Parathyroid adenoma (tissue), 2 donors: ENCODE measurements at regions not wholly inside any gene's neighbourhood (a gene's known extent, or its start where the extent isn't known, plus 50 kb on each side); places are given as distances from the start of the nearest gene placed in this dataset.

Experiments used
- H2AFZ ChIP-seq: fragments of 300-600 bp; sonication (generic); one replicate; pipeline ENCODE4 v1.7.0; 2017; ENCODE audit warnings: antibody characterized with exemption, mild to moderate bottlenecking
- H3K27ac ChIP-seq: fragments of 300-600 bp; sonication (generic); one replicate; pipeline ENCODE4 v1.7.0; 2017
- H3K27me3 ChIP-seq: fragments of 300-600 bp; sonication (generic); one replicate; pipeline ENCODE4 v1.7.0; 2017; ENCODE audit warnings: low read length; ENCODE audit not compliant: control insufficient read depth, insufficient read depth
- H3K36me3 ChIP-seq: fragments of 300-600 bp; sonication (generic); one replicate; pipeline ENCODE4 v1.7.0; 2017; ENCODE audit warnings: low read length; ENCODE audit not compliant: control insufficient read depth, insufficient read depth
- H3K4me1 ChIP-seq: fragments of 300-600 bp; sonication (generic); one replicate; pipeline ENCODE4 v1.7.0; 2017; ENCODE audit warnings: control low read depth
- H3K4me2 ChIP-seq: fragments of 300-600 bp; sonication (generic); one replicate; pipeline ENCODE4 v1.7.0; 2017; ENCODE audit warnings: low read length
- H3K4me3 ChIP-seq: fragments of 300-600 bp; sonication (generic); one replicate; pipeline ENCODE4 v1.7.0; 2017; ENCODE audit warnings: low read depth, low read length
- H3K79me2 ChIP-seq: fragments of 300-600 bp; sonication (generic); one replicate; pipeline ENCODE4 v1.7.0; 2017; ENCODE audit warnings: control low read depth
- H3K9ac ChIP-seq: fragments of 300-600 bp; sonication (generic); one replicate; pipeline ENCODE4 v1.7.0; 2017; ENCODE audit warnings: mild to moderate bottlenecking
- H3K9me3 ChIP-seq: fragments of 300-600 bp; sonication (generic); one replicate; pipeline ENCODE4 v1.7.0; 2017; ENCODE audit warnings: low read length; ENCODE audit not compliant: control insufficient read depth
- CTCF ChIP-seq: fragments of 300-600 bp; sonication (generic); IDR thresholded peaks from one replicate; pipeline ENCODE4 v1.7.0; 2017; ENCODE audit warnings: antibody characterized with exemption, mild to moderate bottlenecking
- donor health status: primary hyperparathyroidism.

- H3K36me3 ChIP-seq: no peaks in the 10 kb centered on the region
- no peak overlapping the region for H3K4me3 ChIP-seq
- H3K4me2 ChIP-seq: no peak overlapping the region
- H3K27me3 ChIP-seq: no peaks in the 10 kb centered on the region
- no peak overlapping the region for H2AFZ ChIP-seq
- no peaks in the 10 kb centered on the region for H3K9me3 ChIP-seq
- H3K4me1 ChIP-seq: no peaks in the 10 kb centered on the region
- H3K9ac ChIP-seq: no peak overlapping the region
- no peak overlapping the region for H3K27ac ChIP-seq
- H3K79me2 ChIP-seq: no peaks in the 10 kb centered on the region
- TF ChIP-seq CTCF: no peak
These were observed 53.5 kb upstream of the CADM1 start for GRCh38 chr11:115557681-115558080.

DNA sequence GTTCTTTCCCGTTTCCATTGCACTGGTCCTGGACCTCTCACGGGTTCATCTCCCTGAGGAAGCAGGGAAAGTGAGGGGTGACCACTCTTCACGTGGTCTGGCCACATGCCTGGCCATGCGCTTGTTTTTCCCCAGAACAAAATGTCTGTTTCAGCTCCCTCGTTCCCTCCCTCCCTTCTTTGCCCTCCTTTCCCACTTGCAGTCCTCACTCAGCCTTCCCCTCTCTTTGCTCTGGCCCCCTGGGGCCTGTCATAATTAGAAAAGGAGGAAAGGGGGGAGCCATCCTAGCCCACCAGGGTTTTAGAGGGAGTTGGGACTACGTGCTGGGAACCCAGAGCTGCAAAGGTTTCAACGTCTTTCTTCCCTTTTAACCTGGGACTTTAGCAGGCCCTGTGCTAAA lies 52.8 kb upstream of the CADM1 start:
- H3K27me3 ChIP-seq: no peaks in the 10 kb centered on the region
- no peak overlapping the region for H3K27ac ChIP-seq
- H3K4me1 ChIP-seq: no peaks in the 10 kb centered on the region
- no peak for TF ChIP-seq CTCF
- H2AFZ ChIP-seq: no peak overlapping the region
- H3K36me3 ChIP-seq: no peaks in the 10 kb centered on the region
- H3K9me3 ChIP-seq: no peaks in the 10 kb centered on the region
- no peak overlapping the region for H3K9ac ChIP-seq
- H3K4me2 ChIP-seq: no peak overlapping the region
- H3K79me2 ChIP-seq: no peaks in the 10 kb centered on the region
- H3K4me3 ChIP-seq: no peak overlapping the region

DNA sequence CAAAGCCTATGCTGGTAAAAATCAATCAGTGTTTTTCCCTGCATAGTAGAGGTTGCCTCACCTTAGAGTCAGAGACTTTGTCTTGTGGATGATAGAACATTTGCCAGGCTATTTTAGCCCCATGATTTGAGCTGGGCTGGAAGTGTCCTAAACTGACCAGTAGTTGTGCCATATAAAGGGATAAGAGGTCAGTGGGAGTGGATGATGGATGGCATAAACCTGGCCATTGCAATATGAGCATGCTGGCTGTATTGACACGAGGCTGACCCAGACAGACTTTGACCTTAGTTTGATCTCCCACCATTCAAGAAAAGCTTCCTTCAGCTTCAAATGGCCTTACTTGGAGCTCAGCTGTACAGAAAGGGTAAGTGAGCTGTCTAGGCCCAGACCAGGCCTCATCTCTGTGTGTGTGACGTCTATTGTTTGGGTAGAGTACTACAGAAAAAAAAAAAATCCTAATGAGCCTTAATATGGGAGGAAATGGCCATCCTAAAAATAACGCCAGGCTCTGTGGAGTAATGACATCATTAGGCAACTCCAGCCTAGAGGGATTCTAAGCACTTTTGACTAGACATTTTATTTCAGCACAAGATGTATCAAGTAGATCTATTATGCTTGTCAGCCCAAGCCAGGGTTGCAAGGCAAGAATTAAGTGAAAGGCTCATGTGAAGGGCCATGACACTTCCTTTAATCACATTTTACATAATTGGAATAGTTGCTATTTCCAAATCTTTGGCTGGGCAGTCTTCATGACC lies 51.3 kb upstream of the CADM1 start:
- Histone ChIP-seq H3K9ac (no peak overlapping the region), H2AFZ (no peak overlapping the region), H3K27me3 (no peaks in the 10 kb centered on the region), H3K27ac (no peak overlapping the region), H3K4me3 (no peak overlapping the region), H3K4me1 (no peaks in the 10 kb centered on the region), H3K9me3 (no peaks in the 10 kb centered on the region), H3K79me2 (no peaks in the 10 kb centered on the region), H3K36me3 (no peaks in the 10 kb centered on the region), H3K4me2 (no peak overlapping the region)
- TF ChIP-seq CTCF: no peak
